A549 (cell line): ENCODE measurements at regions not wholly inside any gene's neighbourhood (a gene's known extent, or its start where the extent isn't known, plus 50 kb on each side); places are given as distances from the start of the nearest gene placed in this dataset.

Experiments
- CEBPB ChIP-seq, 2 experiments: fragments of >200 bp in 1 of 2; sonication (Bioruptor Twin) in 1 of 2; formaldehyde crosslinking in 1 of 2; IDR thresholded peaks; 2 replicates each; pipeline ENCODE4 v1.6.1; 2012 to 2016
- CTCF ChIP-seq: fragments of >200 bp; sonication (Bioruptor Twin); formaldehyde crosslinking; IDR thresholded peaks from 3 replicates; pipeline ENCODE4 v1.5.1; 2016
- ELK1 ChIP-seq: fragments of 150-350 bp; IDR thresholded peaks from 2 replicates; pipeline ENCODE4 v1.6.1; 2014; ENCODE audit warnings: low read depth, mild to moderate bottlenecking, low read length
- HOXA7 ChIP-seq: fragments of 250-450 bp; sonication (Bioruptor Pico); IDR thresholded peaks from 2 replicates; pipeline ENCODE4 v1.5.0; 2020; ENCODE audit warnings: mild to moderate bottlenecking, moderate library complexity
- JUN ChIP-seq, 2 experiments: fragments of >200 bp; sonication (Bioruptor Twin); formaldehyde crosslinking; IDR thresholded peaks; 2 replicates in 1 of 2; 3 replicates in 1 of 2; pipeline ENCODE4 v1.6.1; 2016 to 2017
- POLR2A ChIP-seq: IDR thresholded peaks from 2 replicates; pipeline ENCODE4 v1.6.1; 2012; ENCODE audit warnings: mild to moderate bottlenecking, low read length
- TF ChIP-seq, protein P1 (sequence below): fragments of 200-600 bp; sonication (generic); IDR thresholded peaks from 2 replicates; pipeline ENCODE4 v1.6.1; 2016; ENCODE audit warnings: antibody characterized with exemption, mild to moderate bottlenecking, moderate library complexity
- TF ChIP-seq, protein P2 (sequence below): fragments of 250-450 bp; sonication (Bioruptor Pico); IDR thresholded peaks from 2 replicates; pipeline ENCODE4 v1.5.0; 2021; ENCODE audit warnings: mild to moderate bottlenecking, moderate library complexity, borderline replicate concordance
- TF ChIP-seq, protein P3 (sequence below): fragments of >200 bp; sonication (Bioruptor Twin); formaldehyde crosslinking; IDR thresholded peaks from 3 replicates; pipeline ENCODE4 v1.6.1; 2016

- no peak for TF ChIP-seq CTCF
- TF ChIP-seq, protein P1, sequence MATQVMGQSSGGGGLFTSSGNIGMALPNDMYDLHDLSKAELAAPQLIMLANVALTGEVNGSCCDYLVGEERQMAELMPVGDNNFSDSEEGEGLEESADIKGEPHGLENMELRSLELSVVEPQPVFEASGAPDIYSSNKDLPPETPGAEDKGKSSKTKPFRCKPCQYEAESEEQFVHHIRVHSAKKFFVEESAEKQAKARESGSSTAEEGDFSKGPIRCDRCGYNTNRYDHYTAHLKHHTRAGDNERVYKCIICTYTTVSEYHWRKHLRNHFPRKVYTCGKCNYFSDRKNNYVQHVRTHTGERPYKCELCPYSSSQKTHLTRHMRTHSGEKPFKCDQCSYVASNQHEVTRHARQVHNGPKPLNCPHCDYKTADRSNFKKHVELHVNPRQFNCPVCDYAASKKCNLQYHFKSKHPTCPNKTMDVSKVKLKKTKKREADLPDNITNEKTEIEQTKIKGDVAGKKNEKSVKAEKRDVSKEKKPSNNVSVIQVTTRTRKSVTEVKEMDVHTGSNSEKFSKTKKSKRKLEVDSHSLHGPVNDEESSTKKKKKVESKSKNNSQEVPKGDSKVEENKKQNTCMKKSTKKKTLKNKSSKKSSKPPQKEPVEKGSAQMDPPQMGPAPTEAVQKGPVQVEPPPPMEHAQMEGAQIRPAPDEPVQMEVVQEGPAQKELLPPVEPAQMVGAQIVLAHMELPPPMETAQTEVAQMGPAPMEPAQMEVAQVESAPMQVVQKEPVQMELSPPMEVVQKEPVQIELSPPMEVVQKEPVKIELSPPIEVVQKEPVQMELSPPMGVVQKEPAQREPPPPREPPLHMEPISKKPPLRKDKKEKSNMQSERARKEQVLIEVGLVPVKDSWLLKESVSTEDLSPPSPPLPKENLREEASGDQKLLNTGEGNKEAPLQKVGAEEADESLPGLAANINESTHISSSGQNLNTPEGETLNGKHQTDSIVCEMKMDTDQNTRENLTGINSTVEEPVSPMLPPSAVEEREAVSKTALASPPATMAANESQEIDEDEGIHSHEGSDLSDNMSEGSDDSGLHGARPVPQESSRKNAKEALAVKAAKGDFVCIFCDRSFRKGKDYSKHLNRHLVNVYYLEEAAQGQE: no peak
- TF ChIP-seq CEBPB (IDR thresholded peaks at IDR 0.05): no peak
- TF ChIP-seq JUN (IDR thresholded peaks at IDR 0.05): no peak
- no peak for TF ChIP-seq POLR2A
- TF ChIP-seq, protein P2, sequence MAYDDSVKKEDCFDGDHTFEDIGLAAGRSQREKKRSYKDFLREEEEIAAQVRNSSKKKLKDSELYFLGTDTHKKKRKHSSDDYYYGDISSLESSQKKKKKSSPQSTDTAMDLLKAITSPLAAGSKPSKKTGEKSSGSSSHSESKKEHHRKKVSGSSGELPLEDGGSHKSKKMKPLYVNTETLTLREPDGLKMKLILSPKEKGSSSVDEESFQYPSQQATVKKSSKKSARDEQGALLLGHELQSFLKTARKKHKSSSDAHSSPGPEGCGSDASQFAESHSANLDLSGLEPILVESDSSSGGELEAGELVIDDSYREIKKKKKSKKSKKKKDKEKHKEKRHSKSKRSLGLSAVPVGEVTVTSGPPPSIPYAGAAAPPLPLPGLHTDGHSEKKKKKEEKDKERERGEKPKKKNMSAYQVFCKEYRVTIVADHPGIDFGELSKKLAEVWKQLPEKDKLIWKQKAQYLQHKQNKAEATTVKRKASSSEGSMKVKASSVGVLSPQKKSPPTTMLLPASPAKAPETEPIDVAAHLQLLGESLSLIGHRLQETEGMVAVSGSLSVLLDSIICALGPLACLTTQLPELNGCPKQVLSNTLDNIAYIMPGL (CRISPR knock-in tag): no peak
- TF ChIP-seq, protein P3, sequence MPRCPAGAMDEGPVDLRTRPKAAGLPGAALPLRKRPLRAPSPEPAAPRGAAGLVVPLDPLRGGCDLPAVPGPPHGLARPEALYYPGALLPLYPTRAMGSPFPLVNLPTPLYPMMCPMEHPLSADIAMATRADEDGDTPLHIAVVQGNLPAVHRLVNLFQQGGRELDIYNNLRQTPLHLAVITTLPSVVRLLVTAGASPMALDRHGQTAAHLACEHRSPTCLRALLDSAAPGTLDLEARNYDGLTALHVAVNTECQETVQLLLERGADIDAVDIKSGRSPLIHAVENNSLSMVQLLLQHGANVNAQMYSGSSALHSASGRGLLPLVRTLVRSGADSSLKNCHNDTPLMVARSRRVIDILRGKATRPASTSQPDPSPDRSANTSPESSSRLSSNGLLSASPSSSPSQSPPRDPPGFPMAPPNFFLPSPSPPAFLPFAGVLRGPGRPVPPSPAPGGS: no peak
- TF ChIP-seq ELK1: no peak
- no peak for TF ChIP-seq HOXA7 (CRISPR knock-in tag)
These were observed 255.3 kb upstream of the GJE1 start for GRCh38 chr6:141877275-141877983.
